OCI-LY1 (cell line): ENCODE measurements at regions not wholly inside any gene's neighbourhood (a gene's known extent, or its start where the extent isn't known, plus 50 kb on each side); places are given as distances from the start of the nearest gene placed in this dataset.
"Not testable (repeated sequence)": the region's sequence is repeated elsewhere in the genome, so short reads cannot be mapped to it uniquely, and the experiment has no call there.

ENCODE experiments used
- H2AFZ ChIP-seq: fragments of 200-600 bp; sonication (generic), shearing (Covaris generic); 2 replicates; pipeline ENCODE4 v1.6.0; 2014; ENCODE audit warnings: antibody characterized with exemption, mild to moderate bottlenecking, low read length
- H3F3A ChIP-seq: fragments of 200-600 bp; sonication (generic), shearing (Covaris generic); 2 replicates; pipeline ENCODE4 v1.6.0; 2014; ENCODE audit warnings: mild to moderate bottlenecking, antibody characterized with exemption, low read length, moderate library complexity; ENCODE audit not compliant: insufficient read depth
- H3K27ac ChIP-seq: fragments of 200-600 bp; sonication (generic); 2 replicates; pipeline ENCODE4 v1.5.1; 2014; ENCODE audit warnings: low read length, mixed run types, mild to moderate bottlenecking, low read depth; ENCODE audit not compliant: poor library complexity, severe bottlenecking
- H3K27me3 ChIP-seq: fragments of 200-600 bp; sonication (generic); 2 replicates; pipeline ENCODE4 v1.6.0; 2014; ENCODE audit warnings: antibody characterized with exemption, mild to moderate bottlenecking, low read length, moderate library complexity; ENCODE audit not compliant: insufficient read depth
- H3K36me3 ChIP-seq: fragments of 200-600 bp; sonication (generic); 2 replicates; pipeline ENCODE4 v1.6.1; 2014; ENCODE audit warnings: mild to moderate bottlenecking, antibody characterized with exemption, low read length, moderate library complexity, mixed read lengths; ENCODE audit not compliant: insufficient read depth
- H3K4me1 ChIP-seq: fragments of 200-600 bp; sonication (generic); 2 replicates; pipeline ENCODE4 v1.5.1; 2014; ENCODE audit warnings: mild to moderate bottlenecking, low read length, moderate library complexity; ENCODE audit not compliant: insufficient read depth, severe bottlenecking
- H3K4me2 ChIP-seq: fragments of 200-600 bp; sonication (generic), shearing (Covaris generic); 2 replicates; pipeline ENCODE4 v1.6.1; 2014; ENCODE audit warnings: low read length
- H3K4me3 ChIP-seq: fragments of 200-600 bp; sonication (generic); 2 replicates; pipeline ENCODE4 v1.5.1; 2014; ENCODE audit warnings: low read length, low read depth, mild to moderate bottlenecking, mixed read lengths; ENCODE audit not compliant: poor library complexity, severe bottlenecking
- H3K79me2 ChIP-seq: fragments of 200-600 bp; shearing (Covaris generic); 2 replicates; pipeline ENCODE4 v1.6.1; 2016; ENCODE audit warnings: mixed run types, low read length, mixed read lengths; ENCODE audit not compliant: insufficient read depth
- H3K9ac ChIP-seq: fragments of 200-600 bp; sonication (generic), shearing (Covaris generic); 2 replicates; pipeline ENCODE4 v1.6.1; 2014; ENCODE audit warnings: mild to moderate bottlenecking, low read length, mixed read lengths
- H3K9me2 ChIP-seq: fragments of 200-600 bp; sonication (generic), shearing (Covaris generic); 2 replicates; pipeline ENCODE4 v1.6.1; 2014; ENCODE audit warnings: low read depth, mild to moderate bottlenecking, low read length, mixed read lengths
- H3K9me3 ChIP-seq: fragments of 200-600 bp; shearing (Covaris generic); 2 replicates; pipeline ENCODE4 v1.6.1; 2014; ENCODE audit warnings: low read length, mixed read lengths
- H4K20me1 ChIP-seq: fragments of 200-600 bp; sonication (generic), shearing (Covaris generic); 2 replicates; pipeline ENCODE4 v1.6.0; 2016; ENCODE audit warnings: mild to moderate bottlenecking, low read length; ENCODE audit not compliant: insufficient read depth
- CTCF ChIP-seq: fragments of 200-600 bp; sonication (generic), shearing (Covaris generic); IDR thresholded peaks from 2 replicates; pipeline ENCODE4 v1.5.1; 2017; ENCODE audit warnings: mild to moderate bottlenecking, antibody characterized with exemption, low read length, moderate library complexity, mixed read lengths
- EZH2 ChIP-seq: fragments of 200-600 bp; sonication (generic), shearing (Covaris generic); IDR thresholded peaks from 2 replicates; pipeline ENCODE4 v1.8.0; 2017; ENCODE audit warnings: borderline replicate concordance, mixed run types, mild to moderate bottlenecking, antibody characterized with exemption, low read length, moderate library complexity, mixed read lengths

DNA sequence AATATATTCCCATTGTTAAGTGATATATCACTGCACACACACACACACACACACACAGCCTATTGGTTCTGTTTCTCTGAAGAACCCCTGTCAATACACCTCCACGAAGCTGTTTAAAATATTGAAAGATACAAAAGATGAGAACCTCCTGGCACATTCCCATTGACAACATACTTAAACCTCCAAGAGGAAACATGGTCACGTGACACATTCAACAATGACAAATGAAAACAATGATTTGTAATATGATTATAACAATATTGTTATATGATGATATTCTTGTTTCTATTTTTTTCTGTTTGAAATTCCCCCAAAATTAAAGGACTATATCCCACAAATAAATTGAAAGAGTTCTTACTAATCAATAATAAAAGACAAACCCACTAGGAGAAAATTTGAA lies 1344.9 kb downstream of the BRD1 start:
- no peaks in the 10 kb centered on the region for H3K27me3 ChIP-seq
- TF ChIP-seq EZH2 (no peak), CTCF (no peak)

DNA sequence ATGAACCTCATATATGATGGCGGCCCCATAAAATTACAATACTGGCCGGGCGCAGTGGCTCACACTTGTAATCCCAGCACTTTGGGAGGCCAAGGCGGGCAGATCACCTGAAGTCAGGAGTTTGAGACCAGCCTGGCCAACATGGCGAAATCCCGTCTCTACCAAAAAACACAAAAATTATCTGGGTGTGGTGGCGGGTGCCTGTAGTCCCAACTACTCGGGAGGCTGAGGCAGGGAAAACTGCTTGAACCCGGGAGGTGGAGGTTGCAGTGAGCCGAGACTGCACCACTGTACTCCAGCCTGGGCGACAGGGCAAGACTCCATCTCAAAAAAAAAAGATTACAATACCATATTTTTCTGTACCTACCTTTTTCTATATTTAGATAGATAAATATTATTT lies 1345.5 kb downstream of the BRD1 start:
- H3K9me3 ChIP-seq, H3K9ac ChIP-seq, H3F3A ChIP-seq, H3K27me3 ChIP-seq, H2AFZ ChIP-seq, H3K9me2 ChIP-seq, H3K27ac ChIP-seq, H3K36me3 ChIP-seq, H3K79me2 ChIP-seq, H4K20me1 ChIP-seq, H3K4me3 ChIP-seq, H3K4me1 ChIP-seq, H3K4me2 ChIP-seq: not testable (repeated sequence)

More for the DNA sequence above, 1344.9 kb downstream of the BRD1 start:
- Histone ChIP-seq H3K79me2 (no peaks in the 10 kb centered on the region), H3K27ac (no peak overlapping the region), H3K4me1 (no peaks in the 10 kb centered on the region), H3K4me2 (no peak overlapping the region), H3K9me3 (no peaks in the 10 kb centered on the region), H3F3A (no peaks in the 10 kb centered on the region), H2AFZ (no peak overlapping the region), H3K9ac (no peak overlapping the region), H3K36me3 (no peaks in the 10 kb centered on the region), H3K4me3 (no peak overlapping the region), H4K20me1 (no peaks in the 10 kb centered on the region), H3K9me2 (no peaks in the 10 kb centered on the region)

DNA sequence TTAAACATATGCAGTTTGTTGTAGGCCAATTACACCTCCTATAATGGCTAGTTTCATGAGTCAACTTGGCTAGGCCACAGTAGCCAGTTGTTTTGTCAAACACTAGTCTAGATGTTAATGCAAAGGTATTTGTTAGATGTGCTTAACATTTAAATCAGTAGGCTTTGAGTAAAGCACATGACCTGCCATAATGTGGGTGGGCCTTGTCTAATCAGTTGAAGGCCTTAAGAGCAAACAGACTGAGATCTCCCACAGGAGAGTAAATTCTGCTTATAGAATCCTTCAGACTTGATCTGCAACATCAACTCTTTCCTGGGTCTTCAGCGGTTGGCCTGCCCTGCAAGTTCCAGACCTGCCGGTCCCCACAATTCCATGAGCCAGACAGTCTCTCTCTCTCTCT lies 1345.9 kb downstream of the BRD1 start:
- no peak overlapping the region for H3K9ac ChIP-seq
- no peaks in the 10 kb centered on the region for H3K9me2 ChIP-seq
- no peak overlapping the region for H2AFZ ChIP-seq
- H3K27ac ChIP-seq, result no peak overlapping the region
- no peak overlapping the region for H3K4me2 ChIP-seq
- H3K27me3 ChIP-seq, result no peaks in the 10 kb centered on the region
- no peaks in the 10 kb centered on the region for H3F3A ChIP-seq
- H3K4me1 ChIP-seq, result no peaks in the 10 kb centered on the region
- no peak for TF ChIP-seq CTCF
- no peak for TF ChIP-seq EZH2
- no peaks in the 10 kb centered on the region for H3K36me3 ChIP-seq
- H3K9me3 ChIP-seq, result no peaks in the 10 kb centered on the region
- no peaks in the 10 kb centered on the region for H3K79me2 ChIP-seq
- H3K4me3 ChIP-seq, result no peak overlapping the region
- no peaks in the 10 kb centered on the region for H4K20me1 ChIP-seq

DNA sequence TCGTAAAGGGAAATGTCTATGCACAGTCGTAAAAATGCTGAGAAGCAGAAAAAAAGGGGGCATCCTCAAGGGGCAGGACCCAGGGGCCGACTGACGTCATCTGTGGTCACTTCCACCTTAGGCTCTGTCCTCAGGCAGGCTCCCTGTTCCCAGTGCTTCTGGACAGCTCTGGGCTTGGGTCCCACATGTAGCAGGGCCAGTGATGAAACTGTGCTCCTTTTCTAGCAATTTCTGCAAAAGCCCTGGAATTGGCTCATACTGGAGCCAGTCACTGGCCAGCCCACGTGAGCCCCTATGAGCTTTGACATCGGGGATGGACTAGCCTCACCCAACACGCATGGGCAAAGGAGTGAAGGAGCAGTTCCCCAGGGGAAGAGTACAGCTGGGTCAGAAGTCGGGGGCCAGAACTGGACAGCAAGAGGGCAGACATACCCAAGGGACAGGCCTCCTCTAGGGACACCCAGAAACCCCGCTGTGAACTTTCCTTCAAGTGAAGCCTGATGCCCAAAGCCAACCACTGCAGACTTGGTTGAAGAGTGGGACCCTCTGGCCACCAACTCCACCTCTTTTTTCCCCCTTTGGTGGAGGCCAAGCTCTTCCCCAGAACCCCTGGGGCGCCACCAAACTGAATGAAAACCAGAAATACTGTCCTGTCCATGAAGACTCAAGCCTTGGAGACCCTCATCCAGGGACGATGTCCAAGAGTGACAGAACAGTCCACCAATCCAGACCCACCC lies 1349.0 kb downstream of the BRD1 start:
- Histone ChIP-seq H4K20me1 (no peaks in the 10 kb centered on the region), H3K36me3 (no peaks in the 10 kb centered on the region), H3K9me2 (no peaks in the 10 kb centered on the region), H3K4me1 (no peaks in the 10 kb centered on the region), H3K79me2 (no peaks in the 10 kb centered on the region), H3K9ac (no peak overlapping the region), H3K27me3 (no peaks in the 10 kb centered on the region), H3K4me3 (no peak overlapping the region), H3K4me2 (no peak overlapping the region), H3K27ac (no peak overlapping the region), H3F3A (no peaks in the 10 kb centered on the region), H2AFZ (no peak overlapping the region), H3K9me3 (no peaks in the 10 kb centered on the region)
- TF ChIP-seq EZH2, result no peak
- no peak for TF ChIP-seq CTCF
